H9 (cell line): ENCODE measurements at regions not wholly inside any gene's neighbourhood (a gene's known extent, or its start where the extent isn't known, plus 50 kb on each side); places are given as distances from the start of the nearest gene placed in this dataset.

Experiments used
- DNase-seq: peaks from one replicate; pipeline ENCODE4 v3.0.0-alpha.2; 2017
- H2AFZ ChIP-seq: one replicate; pipeline ENCODE4 v1.6.1; 2013; ENCODE audit warnings: mild to moderate bottlenecking, low read length, control low read depth, moderate library complexity
- H2AK5ac ChIP-seq: 2 replicates; pipeline ENCODE4 v1.6.1; 2013; ENCODE audit warnings: low read length, control low read depth, mixed read lengths; ENCODE audit not compliant: insufficient read length
- H2BK120ac ChIP-seq: one replicate; pipeline ENCODE4 v1.6.1; 2013; ENCODE audit warnings: low read depth, mild to moderate bottlenecking, low read length, control low read depth, inconsistent platforms; ENCODE audit not compliant: poor library complexity, severe bottlenecking
- H2BK12ac ChIP-seq: 2 replicates; pipeline ENCODE4 v1.6.1; 2013; ENCODE audit warnings: low read length, control low read depth, mixed read lengths, low read depth; ENCODE audit not compliant: insufficient read length
- H2BK15ac ChIP-seq: 2 replicates; pipeline ENCODE4 v1.6.1; 2013; ENCODE audit warnings: low read depth, low read length, control low read depth
- H2BK20ac ChIP-seq: one replicate; pipeline ENCODE4 v1.6.1; 2013; ENCODE audit warnings: low read depth, mild to moderate bottlenecking, low read length, control low read depth, inconsistent platforms; ENCODE audit not compliant: poor library complexity, severe bottlenecking
- H2BK5ac ChIP-seq: 2 replicates; pipeline ENCODE4 v1.6.1; 2013; ENCODE audit warnings: low read length, control low read depth, mixed read lengths; ENCODE audit not compliant: insufficient read length
- H3K14ac ChIP-seq: 2 replicates; pipeline ENCODE4 v1.6.1; 2013; ENCODE audit warnings: low read length, control low read depth; ENCODE audit not compliant: insufficient read depth
- H3K18ac ChIP-seq: 2 replicates; pipeline ENCODE4 v1.6.1; 2013; ENCODE audit warnings: low read depth, mild to moderate bottlenecking, mixed read lengths, low read length, control low read depth; ENCODE audit not compliant: insufficient read length
- H3K23ac ChIP-seq: 2 replicates; pipeline ENCODE4 v1.6.1; 2013; ENCODE audit warnings: low read length, control low read depth, mixed read lengths, low read depth; ENCODE audit not compliant: insufficient read length
- H3K23me2 ChIP-seq: 2 replicates; pipeline ENCODE4 v1.6.1; 2013; ENCODE audit warnings: low read depth, mild to moderate bottlenecking, mixed read lengths, low read length, control low read depth; ENCODE audit not compliant: insufficient read length, poor library complexity, severe bottlenecking
- H3K27ac ChIP-seq: 2 replicates; pipeline ENCODE4 v1.5.1; 2013; ENCODE audit warnings: low read length, control low read depth, mixed read lengths, low read depth; ENCODE audit not compliant: insufficient read length
- H3K27me3 ChIP-seq: 2 replicates; pipeline ENCODE4 v1.6.1; 2013; ENCODE audit warnings: low read length, control low read depth, inconsistent platforms; ENCODE audit not compliant: insufficient read depth
- H3K4ac ChIP-seq: 2 replicates; pipeline ENCODE4 v1.6.1; 2013; ENCODE audit warnings: low read depth, mild to moderate bottlenecking, control low read depth, inconsistent platforms, low read length, moderate library complexity
- H3K4me1 ChIP-seq: 2 replicates; pipeline ENCODE4 v1.6.1; 2013; ENCODE audit warnings: low read length, control low read depth, inconsistent platforms; ENCODE audit not compliant: insufficient read depth
- H3K4me2 ChIP-seq: 2 replicates; pipeline ENCODE4 v1.6.1; 2013; ENCODE audit warnings: low read length, control low read depth, mixed read lengths; ENCODE audit not compliant: insufficient read length, insufficient read depth
- H3K56ac ChIP-seq: 2 replicates; pipeline ENCODE4 v1.6.1; 2013; ENCODE audit warnings: low read depth, mild to moderate bottlenecking, mixed read lengths, low read length, control low read depth; ENCODE audit not compliant: insufficient read length
- H3K79me1 ChIP-seq: 2 replicates; pipeline ENCODE4 v1.6.1; 2013; ENCODE audit warnings: low read depth, mild to moderate bottlenecking, moderate library complexity, low read length, control low read depth, inconsistent platforms; ENCODE audit not compliant: insufficient read depth, poor library complexity, severe bottlenecking
- H3K79me2 ChIP-seq: 2 replicates; pipeline ENCODE4 v1.6.1; 2013; ENCODE audit warnings: low read length, control low read depth, inconsistent platforms; ENCODE audit not compliant: insufficient read depth
- H3K9ac ChIP-seq: 2 replicates; pipeline ENCODE4 v1.6.1; 2013; ENCODE audit warnings: low read length, control low read depth, mixed read lengths; ENCODE audit not compliant: insufficient read length; ENCODE audit errors: extremely low read depth
- H3K9me3 ChIP-seq: one replicate; pipeline ENCODE4 v1.6.1; 2013; ENCODE audit warnings: low read depth, low read length, inconsistent platforms; ENCODE audit not compliant: control insufficient read depth
- H3T11ph ChIP-seq: one replicate; pipeline ENCODE4 v1.6.1; 2013; ENCODE audit warnings: mild to moderate bottlenecking, low read length, control low read depth, inconsistent platforms
- H4K20me1 ChIP-seq: one replicate; pipeline ENCODE4 v1.6.1; 2013; ENCODE audit not compliant: control insufficient read depth, insufficient read length, insufficient read depth
- H4K5ac ChIP-seq: 2 replicates; pipeline ENCODE4 v1.6.1; 2013; ENCODE audit warnings: low read depth, mild to moderate bottlenecking, mixed read lengths, low read length, control low read depth; ENCODE audit not compliant: insufficient read length
- H4K8ac ChIP-seq: replicated peaks from 2 replicates; pipeline ENCODE4 v1.6.1; 2013; ENCODE audit warnings: low read length, control low read depth, mixed read lengths, low read depth; ENCODE audit not compliant: insufficient read length
- H4K91ac ChIP-seq: 2 replicates; pipeline ENCODE4 v1.6.1; 2013; ENCODE audit warnings: low read depth, mild to moderate bottlenecking, moderate library complexity, mixed read lengths, low read length, control low read depth; ENCODE audit not compliant: insufficient read length
- H3K27ac Mint-ChIP-seq, 3 experiments: 2 replicates in 2 of 3; 3 replicates in 1 of 3; pipeline ENCODE4 v1.8.0; 2020 to 2021; ENCODE audit warnings: mixed read lengths in 3 of 3, mild to moderate bottlenecking in 1 of 3, moderate library complexity in 1 of 3
- H3K27me3 Mint-ChIP-seq: 2 replicates; pipeline ENCODE4 v1.8.0; 2021; ENCODE audit warnings: low read depth, mild to moderate bottlenecking, moderate library complexity, mixed read lengths
- H3K36me3 Mint-ChIP-seq, 3 experiments: 2 replicates in 2 of 3; 3 replicates in 1 of 3; pipeline ENCODE4 v1.8.0; 2020 to 2021; ENCODE audit warnings: low read depth in 3 of 3, mixed read lengths in 3 of 3; ENCODE audit not compliant: insufficient read depth in 1 of 3
- H3K4me1 Mint-ChIP-seq, 2 experiments: 2 replicates each; pipeline ENCODE4 v1.8.0; 2020; ENCODE audit warnings: mixed read lengths in 2 of 2
- H3K4me3 Mint-ChIP-seq, 2 experiments: 2 replicates in 1 of 2; 3 replicates in 1 of 2; pipeline ENCODE4 v1.8.0; 2020 to 2021; ENCODE audit warnings: mild to moderate bottlenecking in 2 of 2, mixed read lengths in 2 of 2, moderate library complexity in 1 of 2
- H3K9me3 Mint-ChIP-seq, 2 experiments: 2 replicates in 1 of 2; 3 replicates in 1 of 2; pipeline ENCODE4 v1.8.0; 2020; ENCODE audit warnings: mild to moderate bottlenecking in 2 of 2, mixed read lengths in 2 of 2, moderate library complexity in 1 of 2
- CTCF ChIP-seq: fragments of 200-600 bp; sonication (generic); conservative IDR thresholded peaks from 3 replicates; pipeline ENCODE4 v1.8.0; 2021; ENCODE audit warnings: antibody characterized with exemption, mild to moderate bottlenecking

GRCh38 chr1:213564215-213564659 is 423.5 kb upstream of the PROX1 start:
- H3K4me3 Mint-ChIP-seq, result no peak overlapping the region

More at GRCh38 chr1:213564215-213564659, 423.5 kb upstream of the PROX1 start:
- Histone ChIP-seq H3K4me2 (no peak overlapping the region), H2AK5ac (no peak overlapping the region), H4K20me1 (no peaks in the 10 kb centered on the region), H4K8ac (no peak overlapping the region), H3K14ac (no peak overlapping the region), H3K9me3 (no peaks in the 10 kb centered on the region), H3K4ac (no peak overlapping the region), H3K27ac (no peak overlapping the region), H2AFZ (no peak overlapping the region), H2BK20ac (no peak overlapping the region), H2BK12ac (no peak overlapping the region), H4K91ac (no peak overlapping the region), H3K56ac (no peak overlapping the region), H3T11ph (no peak overlapping the region), H3K18ac (no peak overlapping the region), H3K79me2 (no peaks in the 10 kb centered on the region), H3K23ac (no peak overlapping the region), H3K23me2 (no peaks in the 10 kb centered on the region), H3K79me1 (no peaks in the 10 kb centered on the region), H2BK120ac (no peak overlapping the region), H3K27me3 (no peaks in the 10 kb centered on the region; the same call in 1 of the 2 replicates), H3K9ac (no peak overlapping the region), H4K5ac (no peak overlapping the region), H3K4me1 (no peaks in the 10 kb centered on the region), H2BK15ac (no peak overlapping the region), H2BK5ac (no peak overlapping the region)
- peak; percentile 80 for TF ChIP-seq CTCF
- H3K9me3 Mint-ChIP-seq, result peaks cover 32 to 36% of the 10 kb centered on the region in 2 experiments
- peaks cover 0 to 3% of the 10 kb centered on the region in 2 experiments; a peak in 1 of 4 replicates for H3K4me1 Mint-ChIP-seq
- peaks cover 5 to 35% (median 10%) of the 10 kb centered on the region in 3 experiments for H3K36me3 Mint-ChIP-seq
- no peak overlapping the region for H3K27ac Mint-ChIP-seq
- DNase-seq, result no peak
- no peaks in the 10 kb centered on the region for H3K27me3 Mint-ChIP-seq
